DMS 273 (cell line): ENCODE measurements at regions not wholly inside any gene's neighbourhood (a gene's known extent, or its start where the extent isn't known, plus 50 kb on each side); places are given as distances from the start of the nearest gene placed in this dataset.
"Not testable (repeated sequence)": the region's sequence is repeated elsewhere in the genome, so short reads cannot be mapped to it uniquely, and the experiment has no call there.

ENCODE experiments used
- DNase-seq: peaks from one replicate; lab custom pipeline; 2025; ENCODE audit not compliant: unreplicated experiment; lab: John Stamatoyannopoulos, UW

DNA sequence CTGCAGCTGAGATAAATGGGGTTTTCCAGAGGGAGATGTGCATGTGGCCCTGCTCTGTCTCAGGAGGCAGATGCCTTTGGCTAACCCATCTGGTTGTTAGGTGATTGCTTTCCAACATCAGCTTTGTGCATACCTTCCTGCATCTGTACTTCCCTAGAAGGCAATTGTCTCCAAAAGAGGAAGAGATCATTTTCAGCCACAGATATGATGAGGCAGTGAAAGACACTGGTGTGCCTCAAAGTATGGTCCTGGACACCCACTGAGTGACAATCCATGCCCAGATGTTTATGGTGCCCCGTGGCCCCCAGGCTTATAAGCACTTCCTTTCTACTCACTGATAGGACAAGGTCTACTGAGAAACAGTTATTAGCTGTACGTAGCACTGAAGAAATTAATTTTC lies 117.5 kb upstream of the NR2F2 start:
- DNase-seq: no peak

- DNase-seq: no peak
These were observed 116.6 kb upstream of the NR2F2 start for GRCh38 chr15:96213896-96214295.

GRCh38 chr15:96216481-96216880 lies 114.0 kb upstream of the NR2F2 start:
- DNase-seq: not testable (repeated sequence)

- DNase-seq: no peak
These were observed 112.5 kb upstream of the NR2F2 start for GRCh38 chr15:96217983-96218382.

GRCh38 chr15:96218623-96219455 lies 111.7 kb upstream of the NR2F2 start:
- no peak for DNase-seq

DNA sequence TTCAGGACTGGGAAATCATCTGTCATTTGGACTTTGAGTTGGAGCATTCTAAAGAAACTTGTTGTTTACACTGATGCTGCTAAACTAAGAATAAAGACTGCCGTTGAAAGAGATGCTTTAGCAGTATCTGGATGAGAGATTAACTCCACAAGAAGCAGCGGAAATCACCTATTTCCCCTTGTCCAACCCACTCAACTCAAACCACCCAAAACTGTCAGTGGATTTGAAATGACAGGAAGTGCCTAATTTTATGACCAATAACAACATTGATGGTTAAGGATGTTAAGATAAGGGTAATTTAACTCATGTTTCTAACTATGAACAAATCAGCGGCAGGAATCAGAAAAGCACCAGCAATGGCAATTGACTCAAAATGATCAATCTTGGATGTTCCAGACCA lies 110.8 kb upstream of the NR2F2 start:
- DNase-seq: no peak

- no peak for DNase-seq
These were observed 109.8 kb upstream of the NR2F2 start for GRCh38 chr15:96220657-96221056.

DNA sequence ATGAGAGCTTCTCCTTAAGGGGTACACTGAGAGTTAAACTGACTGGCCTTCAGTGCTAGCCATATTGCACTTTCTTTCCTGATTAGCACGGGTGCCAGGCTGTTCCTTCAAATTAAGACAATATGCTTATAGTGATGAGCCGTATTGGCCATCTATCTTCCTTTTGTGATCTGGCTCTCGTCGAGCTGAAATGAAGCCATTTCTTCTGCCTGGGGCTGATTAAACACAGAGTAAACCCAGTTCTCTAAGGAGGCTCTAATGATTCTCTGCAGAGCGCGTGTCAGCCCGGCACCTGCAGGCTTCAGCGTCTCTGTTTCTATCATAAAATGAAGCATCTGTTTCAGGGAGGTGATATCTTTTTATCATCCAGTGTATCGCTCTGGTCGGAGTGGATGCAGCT lies 107.5 kb upstream of the NR2F2 start:
- no peak for DNase-seq

DNA sequence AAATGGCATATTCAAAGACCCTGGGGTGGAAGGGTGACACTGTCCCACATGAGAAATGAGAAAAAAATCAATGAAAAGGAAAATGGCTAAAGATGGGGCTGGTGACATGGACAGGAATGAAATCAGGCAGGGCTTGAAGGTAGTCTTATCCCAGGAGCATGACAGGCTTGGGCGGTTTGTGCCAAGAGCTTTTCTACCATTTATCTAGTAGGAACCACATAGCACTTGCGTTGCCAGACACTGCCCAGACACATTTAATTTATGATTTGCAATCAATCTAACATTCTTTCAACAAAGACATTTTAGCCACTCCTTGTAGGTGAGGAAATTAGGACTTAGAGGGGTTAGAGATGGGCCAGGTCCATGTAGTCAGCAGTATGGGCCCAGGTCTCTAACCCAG lies 106.6 kb upstream of the NR2F2 start:
- DNase-seq: no peak

GRCh38 chr15:96225642-96226259 lies 104.7 kb upstream of the NR2F2 start:
- no peak for DNase-seq

DNA sequence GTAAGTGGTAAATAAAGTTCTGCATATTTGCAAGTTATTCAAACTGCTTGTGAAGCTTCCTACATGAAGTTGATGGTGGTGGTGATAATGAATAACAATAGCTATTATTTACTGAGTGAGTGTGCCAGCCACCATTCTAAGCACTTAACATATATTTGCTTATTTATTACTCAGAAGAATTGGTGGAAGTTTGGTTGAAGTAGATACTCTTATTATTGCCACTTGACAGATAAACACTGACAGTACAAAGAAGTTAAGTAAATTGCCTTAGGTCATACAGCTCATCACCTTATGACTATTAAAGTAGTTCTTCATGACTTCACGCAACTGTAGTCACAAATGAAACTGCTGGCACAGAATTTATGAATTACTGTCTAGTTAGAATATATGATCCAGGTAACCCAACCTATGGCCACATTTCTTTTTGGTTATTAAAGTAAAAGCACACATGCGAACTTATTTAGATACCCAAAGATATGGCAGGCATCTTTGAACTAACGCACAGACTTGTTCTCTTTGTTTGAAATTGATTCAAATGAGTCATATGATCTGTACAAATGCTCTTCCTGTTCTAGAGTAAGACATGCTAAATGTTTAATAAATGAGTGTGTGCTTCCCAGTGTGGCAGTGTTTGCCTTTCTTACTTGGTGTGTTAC lies 99.8 kb upstream of the NR2F2 start:
- no peak for DNase-seq

GRCh38 chr15:96232335-96232734 lies 98.2 kb upstream of the NR2F2 start:
- no peak for DNase-seq

GRCh38 chr15:96234109-96234892 lies 96.2 kb upstream of the NR2F2 start:
- peak; percentile 0 for DNase-seq

- no peak for DNase-seq
These were observed 93.5 kb upstream of the NR2F2 start for GRCh38 chr15:96237002-96237401.

- DNase-seq: no peak
These were observed 87.7 kb upstream of the NR2F2 start for GRCh38 chr15:96242761-96243160.

DNA sequence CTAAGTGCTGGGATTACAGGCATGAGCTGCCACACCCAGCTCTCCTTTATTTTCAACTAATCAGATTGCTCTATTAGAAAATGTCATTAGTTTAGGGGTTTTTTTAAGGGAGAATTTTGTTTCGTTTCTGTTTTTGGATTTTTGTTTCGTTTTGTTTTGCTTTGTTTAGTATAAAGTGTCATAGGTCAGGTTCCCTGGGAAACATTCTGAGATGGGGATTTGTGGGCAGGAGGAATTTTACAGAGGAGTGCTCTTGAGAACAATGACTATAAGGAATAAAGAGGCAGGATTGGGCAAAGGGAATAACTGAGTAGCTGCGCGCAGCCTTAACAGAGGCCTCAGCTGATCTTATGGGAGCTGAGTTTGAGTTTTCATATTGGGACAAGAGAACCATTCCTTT lies 86.8 kb upstream of the NR2F2 start:
- no peak for DNase-seq

GRCh38 chr15:96245252-96245651 lies 85.2 kb upstream of the NR2F2 start:
- no peak for DNase-seq

DNA sequence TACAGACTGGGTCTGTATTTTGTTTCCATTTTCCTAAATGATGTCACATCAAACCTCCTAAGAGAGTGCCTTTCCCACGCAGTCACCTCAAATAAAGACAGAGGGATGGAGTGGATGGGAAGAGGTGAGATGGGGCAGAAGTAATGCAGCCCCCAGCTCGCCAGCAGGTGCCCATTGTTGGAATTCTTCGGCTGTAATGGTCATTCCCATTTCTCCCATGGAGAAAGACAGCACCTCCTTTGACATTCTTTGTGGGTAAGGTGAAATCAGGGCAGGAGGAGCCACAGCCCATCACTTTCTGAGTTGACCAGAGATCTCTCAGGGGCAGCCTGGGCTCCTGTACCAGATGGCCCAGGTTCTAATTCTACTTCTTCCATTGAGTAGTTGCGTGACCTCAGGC lies 84.4 kb upstream of the NR2F2 start:
- no peak for DNase-seq

GRCh38 chr15:96247621-96248305 lies 82.7 kb upstream of the NR2F2 start:
- DNase-seq: no peak

DNA sequence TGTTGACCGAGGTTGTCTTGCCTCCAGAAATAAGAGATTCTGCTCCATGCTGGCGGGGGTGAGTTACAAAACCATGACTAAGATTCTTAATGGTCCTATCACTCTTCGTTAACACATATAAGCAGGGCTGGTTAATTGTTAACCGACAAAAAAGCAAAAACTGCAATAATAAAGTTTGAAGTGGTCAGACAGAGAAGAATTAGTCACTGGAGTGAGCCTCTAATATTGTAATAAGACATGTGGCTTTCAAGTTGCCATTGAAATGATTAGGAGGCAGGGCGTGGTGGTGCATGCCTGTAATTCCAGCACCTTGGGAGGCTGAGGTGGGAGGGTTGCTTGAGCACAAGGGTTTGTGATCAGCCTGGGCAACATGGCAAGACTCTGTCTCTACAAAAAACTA lies 78.4 kb upstream of the NR2F2 start:
- DNase-seq: no peak
